ENCODE measurements at regions not wholly inside any gene's neighbourhood (a gene's known extent, or its start where the extent isn't known, plus 50 kb on each side); places are given as distances from the start of the nearest gene placed in this dataset.

GRCh38 chr18:46402396-46402795 is 254.6 kb downstream of the LOXHD1 start:
- Mint-ChIP-seq H3K27ac (no peak overlapping the region), H3K9me3 (no peaks in the 10 kb centered on the region), H3K36me3 (ENCODE audit: low read depth) (no peaks in the 10 kb centered on the region), H3K27me3 (peaks cover 5% of the 10 kb centered on the region), H3K4me1 (ENCODE audit: low read depth) (no peaks in the 10 kb centered on the region), H3K4me3 (no peak overlapping the region)
- DNase-seq, result no peak

GRCh38 chr18:46402945-46403344 is 254.1 kb downstream of the LOXHD1 start:
- no peaks in the 10 kb centered on the region for H3K9me3 Mint-ChIP-seq
- no peak for DNase-seq

GRCh38 chr18:46405832-46406538 is 251.0 kb downstream of the LOXHD1 start:
- H3K4me1 Mint-ChIP-seq (ENCODE audit: low read depth), result no peaks in the 10 kb centered on the region
- no peaks in the 10 kb centered on the region for H3K36me3 Mint-ChIP-seq (ENCODE audit: low read depth)

More at GRCh38 chr18:46402945-46403344, 254.1 kb downstream of the LOXHD1 start:
- H3K27ac Mint-ChIP-seq, result no peak overlapping the region
- no peak overlapping the region for H3K4me3 Mint-ChIP-seq
- peaks cover 5% of the 10 kb centered on the region for H3K27me3 Mint-ChIP-seq
- no peaks in the 10 kb centered on the region for H3K36me3 Mint-ChIP-seq (ENCODE audit: low read depth)
- H3K4me1 Mint-ChIP-seq (ENCODE audit: low read depth), result no peaks in the 10 kb centered on the region

GRCh38 chr18:46406539-46406932 is 250.5 kb downstream of the LOXHD1 start:
- no peak overlapping the region for H3K27ac Mint-ChIP-seq

More at GRCh38 chr18:46405832-46406538, 251.0 kb downstream of the LOXHD1 start:
- no peak for DNase-seq
- H3K27me3 Mint-ChIP-seq, result peaks cover 5% of the 10 kb centered on the region
- no peak overlapping the region for H3K27ac Mint-ChIP-seq
- H3K4me3 Mint-ChIP-seq, result no peak overlapping the region
- no peaks in the 10 kb centered on the region for H3K9me3 Mint-ChIP-seq

GRCh38 chr18:46407486-46408166 is 249.4 kb downstream of the LOXHD1 start:
- H3K4me3 Mint-ChIP-seq, result no peak overlapping the region
- no peak for DNase-seq
- H3K4me1 Mint-ChIP-seq (ENCODE audit: low read depth), result no peaks in the 10 kb centered on the region
- no peaks in the 10 kb centered on the region for H3K36me3 Mint-ChIP-seq (ENCODE audit: low read depth)
- H3K9me3 Mint-ChIP-seq, result no peaks in the 10 kb centered on the region
- H3K27ac Mint-ChIP-seq, result no peak overlapping the region
- peaks cover 5% of the 10 kb centered on the region for H3K27me3 Mint-ChIP-seq

More at GRCh38 chr18:46406539-46406932, 250.5 kb downstream of the LOXHD1 start:
- no peaks in the 10 kb centered on the region for H3K9me3 Mint-ChIP-seq
- no peak for DNase-seq
- H3K4me3 Mint-ChIP-seq, result no peak overlapping the region
- H3K4me1 Mint-ChIP-seq (ENCODE audit: low read depth), result no peaks in the 10 kb centered on the region
- H3K36me3 Mint-ChIP-seq (ENCODE audit: low read depth), result no peaks in the 10 kb centered on the region
- peaks cover 5% of the 10 kb centered on the region for H3K27me3 Mint-ChIP-seq

- no peak overlapping the region for H3K4me3 Mint-ChIP-seq
- no peak overlapping the region for H3K27ac Mint-ChIP-seq
- no peaks in the 10 kb centered on the region for H3K4me1 Mint-ChIP-seq (ENCODE audit: low read depth)
- H3K36me3 Mint-ChIP-seq (ENCODE audit: low read depth), result no peaks in the 10 kb centered on the region
- no peak for DNase-seq
- H3K27me3 Mint-ChIP-seq, result peaks cover 5% of the 10 kb centered on the region
- no peaks in the 10 kb centered on the region for H3K9me3 Mint-ChIP-seq
These were observed 248.6 kb downstream of the LOXHD1 start for GRCh38 chr18:46408334-46408987.

- no peaks in the 10 kb centered on the region for H3K36me3 Mint-ChIP-seq (ENCODE audit: low read depth)
- H3K4me1 Mint-ChIP-seq (ENCODE audit: low read depth), result no peaks in the 10 kb centered on the region
- H3K27ac Mint-ChIP-seq, result no peak overlapping the region
- no peaks in the 10 kb centered on the region for H3K27me3 Mint-ChIP-seq
- no peak for DNase-seq
- H3K9me3 Mint-ChIP-seq, result no peaks in the 10 kb centered on the region
- no peak overlapping the region for H3K4me3 Mint-ChIP-seq
These were observed 245.7 kb downstream of the LOXHD1 start for GRCh38 chr18:46411191-46411828.

GRCh38 chr18:46411867-46412690 is 244.9 kb downstream of the LOXHD1 start:
- Mint-ChIP-seq H3K27ac (no peak overlapping the region), H3K27me3 (no peaks in the 10 kb centered on the region), H3K4me3 (no peak overlapping the region), H3K36me3 (ENCODE audit: low read depth) (no peaks in the 10 kb centered on the region), H3K9me3 (no peaks in the 10 kb centered on the region), H3K4me1 (ENCODE audit: low read depth) (no peaks in the 10 kb centered on the region)
- DNase-seq, result no peak

- H3K9me3 Mint-ChIP-seq, result no peaks in the 10 kb centered on the region
- no peaks in the 10 kb centered on the region for H3K27me3 Mint-ChIP-seq
- H3K4me3 Mint-ChIP-seq, result no peak overlapping the region
- no peaks in the 10 kb centered on the region for H3K4me1 Mint-ChIP-seq (ENCODE audit: low read depth)
- no peak for DNase-seq
- no peaks in the 10 kb centered on the region for H3K36me3 Mint-ChIP-seq (ENCODE audit: low read depth)
- H3K27ac Mint-ChIP-seq, result no peak overlapping the region
These were observed 244.1 kb downstream of the LOXHD1 start for GRCh38 chr18:46412916-46413315.

- H3K27ac Mint-ChIP-seq, result no peak overlapping the region
These were observed 243.3 kb downstream of the LOXHD1 start for GRCh38 chr18:46413684-46414083.

GRCh38 chr18:46414863-46415262 is 242.2 kb downstream of the LOXHD1 start:
- H3K27me3 Mint-ChIP-seq, result no peaks in the 10 kb centered on the region
- DNase-seq, result no peak
- no peaks in the 10 kb centered on the region for H3K4me1 Mint-ChIP-seq (ENCODE audit: low read depth)
- no peaks in the 10 kb centered on the region for H3K9me3 Mint-ChIP-seq
- no peaks in the 10 kb centered on the region for H3K36me3 Mint-ChIP-seq (ENCODE audit: low read depth)
- no peak overlapping the region for H3K27ac Mint-ChIP-seq
- H3K4me3 Mint-ChIP-seq, result no peak overlapping the region

More at GRCh38 chr18:46413684-46414083, 243.3 kb downstream of the LOXHD1 start:
- Mint-ChIP-seq H3K9me3 (no peaks in the 10 kb centered on the region), H3K36me3 (ENCODE audit: low read depth) (no peaks in the 10 kb centered on the region), H3K4me3 (no peak overlapping the region), H3K4me1 (ENCODE audit: low read depth) (no peaks in the 10 kb centered on the region), H3K27me3 (no peaks in the 10 kb centered on the region)
- no peak for DNase-seq

- Mint-ChIP-seq H3K4me3 (no peak overlapping the region), H3K4me1 (ENCODE audit: low read depth) (no peaks in the 10 kb centered on the region), H3K27me3 (no peaks in the 10 kb centered on the region), H3K36me3 (ENCODE audit: low read depth) (no peaks in the 10 kb centered on the region), H3K9me3 (no peaks in the 10 kb centered on the region), H3K27ac (no peak overlapping the region)
- no peak for DNase-seq
These were observed 241.3 kb downstream of the LOXHD1 start for GRCh38 chr18:46415532-46416252.

- H3K4me1 Mint-ChIP-seq (ENCODE audit: low read depth), result no peaks in the 10 kb centered on the region
- no peaks in the 10 kb centered on the region for H3K27me3 Mint-ChIP-seq
- no peak overlapping the region for H3K4me3 Mint-ChIP-seq
- H3K36me3 Mint-ChIP-seq (ENCODE audit: low read depth), result no peaks in the 10 kb centered on the region
- no peaks in the 10 kb centered on the region for H3K9me3 Mint-ChIP-seq
- no peak for DNase-seq
- H3K27ac Mint-ChIP-seq, result no peak overlapping the region
These were observed 240.0 kb downstream of the LOXHD1 start for GRCh38 chr18:46416706-46417638.
